H1 (cell line): ENCODE measurements at regions not wholly inside any gene's neighbourhood (a gene's known extent, or its start where the extent isn't known, plus 50 kb on each side); places are given as distances from the start of the nearest gene placed in this dataset.

ENCODE experiments used
- CTCF ChIA-PET: fragments of 300-600 bp; sonication (Branson Sonifier 250); formaldehyde crosslinking; loops from one replicate; lab custom pipeline; 2021; ENCODE audit not compliant: partially characterized antibody; lab: Charles Lee
- POLR2A ChIA-PET: fragments of 300-600 bp; sonication (Branson Sonifier 250); formaldehyde crosslinking; loops from one replicate; lab custom pipeline; 2021; ENCODE audit warnings: inconsistent platforms; ENCODE audit not compliant: partially characterized antibody; lab: Charles Lee
- DNase-seq, 2 experiments: peaks; one replicate each; pipeline versions ENCODE4 v3.0.0 to v3.0.0-alpha.2; 2010 to 2022; ENCODE audit warnings: low spot score in 2 of 2, low read depth in 1 of 2, mixed read lengths in 1 of 2
- FAIRE-seq: peaks from 2 replicates; lab custom pipeline; 2011; peaks lifted over from hg19 to GRCh38; lab: Jason Lieb, UNC
- H2AFZ ChIP-seq: 2 replicates; pipeline ENCODE4 v1.8.1; 2012; ENCODE audit warnings: low read length, inconsistent platforms
- H2AK5ac ChIP-seq: 2 replicates; pipeline ENCODE4 v1.6.1; 2013; ENCODE audit warnings: low read depth, low read length
- H2BK120ac ChIP-seq: replicated peaks from 2 replicates; pipeline ENCODE3; 2013; ENCODE audit warnings: low read depth, low read length, inconsistent platforms
- H2BK12ac ChIP-seq: 2 replicates; pipeline ENCODE4 v1.6.1; 2013; ENCODE audit warnings: low read depth, low read length
- H2BK15ac ChIP-seq: 2 replicates; pipeline ENCODE4 v1.6.1; 2013; ENCODE audit warnings: low read length
- H2BK20ac ChIP-seq: 2 replicates; pipeline ENCODE4 v1.6.1; 2013; ENCODE audit warnings: low read length
- H2BK5ac ChIP-seq: 2 replicates; pipeline ENCODE4 v1.6.1; 2013; ENCODE audit warnings: low read depth, low read length
- H3K14ac ChIP-seq: 2 replicates; pipeline ENCODE4 v1.6.1; 2013; ENCODE audit warnings: inconsistent platforms; ENCODE audit not compliant: insufficient read length
- H3K18ac ChIP-seq: 2 replicates; pipeline ENCODE4 v1.6.1; 2013; ENCODE audit warnings: low read length; ENCODE audit errors: extremely low read depth
- H3K23ac ChIP-seq: 2 replicates; pipeline ENCODE4 v1.6.1; 2013; ENCODE audit warnings: inconsistent platforms; ENCODE audit not compliant: insufficient read length
- H3K23me2 ChIP-seq: 2 replicates; pipeline ENCODE4 v1.6.1; 2013; ENCODE audit warnings: low read depth, low read length
- H3K27ac ChIP-seq: 2 replicates; pipeline ENCODE4 v1.6.1; 2011; ENCODE audit warnings: low read depth, low read length, inconsistent platforms
- H3K27me3 ChIP-seq, 4 experiments: replicated peaks in 1 of 4; 1 replicate in 1 of 4; 2 replicates in 3 of 4; pipeline versions ENCODE4 v1.6.1 to v1.8.1; 2011 to 2013; ENCODE audit warnings: low read length in 3 of 4, mild to moderate bottlenecking in 3 of 4, inconsistent platforms in 2 of 4, mixed read lengths in 2 of 4, moderate library complexity in 1 of 4; ENCODE audit not compliant: control insufficient read depth in 3 of 4, insufficient read depth in 3 of 4; ENCODE audit errors: extremely low read depth in 1 of 4
- H3K36me3 ChIP-seq, 4 experiments: 2 replicates each; pipeline versions ENCODE4 v1.6.1 to v1.8.1; 2011 to 2013; ENCODE audit warnings: mild to moderate bottlenecking in 4 of 4, low read length in 3 of 4, moderate library complexity in 2 of 4, control low read depth in 1 of 4, inconsistent platforms in 1 of 4; ENCODE audit not compliant: insufficient read depth in 4 of 4, control insufficient read depth in 2 of 4
- H3K4ac ChIP-seq: replicated peaks from 2 replicates; pipeline ENCODE3; 2013; ENCODE audit warnings: low read length, low read depth, mixed read lengths, inconsistent platforms; ENCODE audit not compliant: insufficient read length
- H3K4me1 ChIP-seq, 4 experiments: replicated peaks in 1 of 4; 1 replicate in 1 of 4; 2 replicates in 3 of 4; pipeline versions ENCODE4 v1.6.1 to v1.8.1; 2011 to 2013; ENCODE audit warnings: low read length in 3 of 4, inconsistent platforms in 2 of 4, mixed read lengths in 1 of 4; ENCODE audit not compliant: insufficient read depth in 4 of 4, control insufficient read depth in 3 of 4
- H3K4me2 ChIP-seq, 2 experiments: 2 replicates each; pipeline versions ENCODE4 v1.6.1 to v1.8.1; 2011 to 2013; ENCODE audit warnings: low read depth in 2 of 2, low read length in 2 of 2, control low read depth in 1 of 2, inconsistent platforms in 1 of 2, mild to moderate bottlenecking in 1 of 2; ENCODE audit not compliant: insufficient read depth in 1 of 2
- H3K4me3 ChIP-seq, 4 experiments: fragments of 200-600, 300-600 bp in 1 of 4; sonication (generic), shearing (Covaris generic), sonication (Bioruptor Twin) in 1 of 4; 2 replicates each; pipeline versions ENCODE4 v1.5.1 to v1.8.1; 2011 to 2016; ENCODE audit warnings: low read length in 4 of 4, low read depth in 3 of 4, control low read depth in 2 of 4, inconsistent platforms in 2 of 4, mild to moderate bottlenecking in 2 of 4, mixed read lengths in 1 of 4, moderate library complexity in 1 of 4; ENCODE audit not compliant: insufficient read depth in 2 of 4; ENCODE audit errors: extremely low read depth in 1 of 4
- H3K56ac ChIP-seq: replicated peaks from 2 replicates; pipeline ENCODE3; 2013; ENCODE audit warnings: low read depth, mild to moderate bottlenecking, mixed read lengths, low read length, inconsistent platforms; ENCODE audit not compliant: insufficient read length
- H3K79me1 ChIP-seq: 2 replicates; pipeline ENCODE4 v1.6.1; 2013; ENCODE audit warnings: low read depth, low read length, control low read depth
- H3K79me2 ChIP-seq, 2 experiments: 2 replicates each; pipeline versions ENCODE4 v1.6.1 to v1.8.1; 2012 to 2013; ENCODE audit warnings: low read length in 2 of 2, mild to moderate bottlenecking in 2 of 2, inconsistent platforms in 1 of 2; ENCODE audit not compliant: insufficient read depth in 2 of 2, control insufficient read depth in 1 of 2
- H3K9ac ChIP-seq, 4 experiments: replicated peaks in 1 of 4; 1 replicate in 1 of 4; 2 replicates in 3 of 4; pipeline versions ENCODE4 v1.6.1 to v1.8.1; 2011 to 2013; ENCODE audit warnings: low read depth in 3 of 4, low read length in 3 of 4, control low read depth in 2 of 4, mild to moderate bottlenecking in 2 of 4, moderate library complexity in 2 of 4, inconsistent platforms in 1 of 4; ENCODE audit errors: extremely low read depth in 1 of 4
- H3K9me3 ChIP-seq, 2 experiments: 2 replicates each; pipeline versions ENCODE4 v1.6.1 to v1.8.1; 2012 to 2013; ENCODE audit warnings: mild to moderate bottlenecking in 2 of 2, moderate library complexity in 2 of 2, control low read depth in 1 of 2, inconsistent platforms in 1 of 2, low read depth in 1 of 2, low read length in 1 of 2, mixed read lengths in 1 of 2; ENCODE audit not compliant: insufficient read depth in 2 of 2
- H4K20me1 ChIP-seq, 2 experiments: replicated peaks in 1 of 2; 2 replicates each; pipeline versions ENCODE3 to v1.8.1; 2011 to 2013; ENCODE audit warnings: inconsistent platforms in 2 of 2, low read length in 2 of 2, mild to moderate bottlenecking in 1 of 2; ENCODE audit not compliant: insufficient read depth in 2 of 2, control insufficient read depth in 1 of 2
- H4K5ac ChIP-seq: 2 replicates; pipeline ENCODE4 v1.6.1; 2013; ENCODE audit warnings: low read length, low read depth, mixed read lengths, inconsistent platforms; ENCODE audit not compliant: insufficient read length
- H4K8ac ChIP-seq: 2 replicates; pipeline ENCODE4 v1.8.0; 2013; ENCODE audit warnings: mild to moderate bottlenecking, moderate library complexity, low read length, inconsistent platforms; ENCODE audit not compliant: insufficient read depth; ENCODE audit errors: extremely low read depth
- H4K91ac ChIP-seq: replicated peaks from 2 replicates; pipeline ENCODE3; 2013; ENCODE audit warnings: low read length, mixed read lengths, inconsistent platforms; ENCODE audit not compliant: insufficient read length
- CREB1 ChIP-seq: IDR thresholded peaks from 2 replicates; pipeline ENCODE4 v1.6.1; 2012; ENCODE audit warnings: inconsistent platforms
- EP300 ChIP-seq, 2 experiments: IDR thresholded peaks; 1 replicate in 1 of 2; 2 replicates in 1 of 2; pipeline ENCODE4 v1.6.1; 2011 to 2012; ENCODE audit warnings: low read depth in 2 of 2, low read length in 2 of 2, mild to moderate bottlenecking in 2 of 2, borderline replicate concordance in 1 of 2, inconsistent platforms in 1 of 2, moderate library complexity in 1 of 2
- FOSL1 ChIP-seq: IDR thresholded peaks from 2 replicates; pipeline ENCODE4 v1.6.1; 2011; ENCODE audit warnings: mild to moderate bottlenecking, low read depth, low read length, moderate library complexity; ENCODE audit not compliant: insufficient read depth
- HDAC2 ChIP-seq, 2 experiments: fragments of 300-600 bp in 1 of 2; sonication (generic) in 1 of 2; IDR thresholded peaks; 2 replicates each; pipeline ENCODE4 v1.6.1; 2011 to 2012; ENCODE audit warnings: low read depth in 2 of 2, low read length in 2 of 2, mild to moderate bottlenecking in 2 of 2, moderate library complexity in 2 of 2, borderline replicate concordance in 1 of 2, inconsistent platforms in 1 of 2
- KDM5A ChIP-seq: fragments of 200-600 bp; IDR thresholded peaks from 2 replicates; pipeline ENCODE4 v1.7.1; 2012; ENCODE audit warnings: mild to moderate bottlenecking, low read length, inconsistent platforms, mixed read lengths
- POLR2A ChIP-seq, 2 experiments: IDR thresholded peaks; 1 replicate in 1 of 2; 2 replicates in 1 of 2; pipeline ENCODE4 v1.6.1; 2011; ENCODE audit warnings: low read depth in 2 of 2, low read length in 2 of 2, mild to moderate bottlenecking in 2 of 2; ENCODE audit errors: control extremely low read depth in 1 of 2
- RBBP5 ChIP-seq: IDR thresholded peaks from 2 replicates; pipeline ENCODE4 v1.7.1; 2012; ENCODE audit warnings: low read depth, mild to moderate bottlenecking, inconsistent platforms, low read length, moderate library complexity, borderline replicate concordance
- RFX5 ChIP-seq: IDR thresholded peaks from 2 replicates; pipeline ENCODE4 v1.6.1; 2011; ENCODE audit warnings: low read depth, low read length, improper control_type of control experiment, borderline replicate concordance
- SIN3A ChIP-seq, 2 experiments: IDR thresholded peaks in 1 of 2; conservative IDR thresholded peaks in 1 of 2; 2 replicates each; pipeline ENCODE4 v1.6.1; 2011 to 2012; ENCODE audit warnings: low read length in 2 of 2, improper control_type of control experiment in 1 of 2, low read depth in 1 of 2, mild to moderate bottlenecking in 1 of 2
- SP2 ChIP-seq: IDR thresholded peaks from 2 replicates; pipeline ENCODE4 v1.6.1; 2012; ENCODE audit warnings: mild to moderate bottlenecking, low read length, inconsistent platforms
- WGBS, 2 experiments: shearing (Covaris generic) in 1 of 2; methylation state at CpG; one replicate each; pipeline versions ENCODE4 v1.1.6 to v1.1.7; 2013 to 2015; ENCODE audit warnings: low lambda C conversion rate in 2 of 2, mixed read lengths in 2 of 2, inconsistent platforms in 1 of 2, low coverage in 1 of 2, missing lambda C conversion rate in 1 of 2; ENCODE audit not compliant: insufficient replicate concordance in 2 of 2, insufficient coverage in 1 of 2, insufficient read length in 1 of 2; ENCODE audit errors: extremely low coverage in 1 of 2, missing lambda C conversion rate in 1 of 2; 5-methylcytosine and 5-hydroxymethylcytosine counted together
- TF ChIP-seq, protein P1 (sequence below): IDR thresholded peaks from 2 replicates; pipeline ENCODE4 v1.6.1; 2011; ENCODE audit warnings: low read depth, mild to moderate bottlenecking, low read length; ENCODE audit not compliant: insufficient read depth
- TF ChIP-seq, protein P2 (sequence below): IDR thresholded peaks from 2 replicates; pipeline ENCODE4 v1.6.1; 2012; ENCODE audit warnings: inconsistent platforms

DNA sequence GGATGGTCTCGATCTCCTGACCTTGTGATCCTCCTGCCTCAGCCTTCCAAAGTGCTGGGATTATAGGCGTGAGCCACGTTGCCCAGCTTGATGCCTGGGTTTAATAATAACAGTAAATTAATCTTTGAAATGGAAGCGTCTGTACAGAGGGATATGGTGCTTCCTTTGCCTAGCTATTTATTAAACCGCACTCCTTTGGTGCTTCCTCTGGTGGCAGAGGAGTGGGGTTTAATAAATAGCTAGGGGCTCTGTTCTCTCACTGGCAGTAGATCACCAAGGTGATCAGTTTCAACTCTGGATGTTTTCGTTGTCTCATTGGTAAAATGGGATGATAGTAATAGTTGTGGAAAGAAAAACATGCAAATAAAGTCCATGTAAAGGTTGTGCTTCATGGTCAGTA lies 1122.5 kb upstream of the WWC1 start:
- no peak overlapping the region for H3K14ac ChIP-seq
- no peaks in the 10 kb centered on the region for H4K20me1 ChIP-seq
- no peak overlapping the region for H4K91ac ChIP-seq
- no peak overlapping the region for H2BK120ac ChIP-seq
- H3K23ac ChIP-seq: no peak overlapping the region
- no peak overlapping the region for H3K9ac ChIP-seq
- CTCF ChIA-PET: no interaction called here
- no peaks in the 10 kb centered on the region for H3K4me1 ChIP-seq
- POLR2A ChIA-PET: no interaction called here
- H4K5ac ChIP-seq: no peak overlapping the region
- H2BK12ac ChIP-seq: no peak overlapping the region
- no peaks in the 10 kb centered on the region for H3K9me3 ChIP-seq
- no peak overlapping the region for H2BK5ac ChIP-seq
- H3K79me1 ChIP-seq: no peaks in the 10 kb centered on the region
- no peaks in the 10 kb centered on the region for H3K36me3 ChIP-seq
- H3K27me3 ChIP-seq: no peaks in the 10 kb centered on the region
- H2BK20ac ChIP-seq: no peak overlapping the region
- no peak overlapping the region for H3K4me3 ChIP-seq
- H4K8ac ChIP-seq: no peak overlapping the region
- no peak overlapping the region for H2AFZ ChIP-seq
- no peak overlapping the region for H2AK5ac ChIP-seq
- no peaks in the 10 kb centered on the region; the same call in 1 of the 2 replicates for H3K23me2 ChIP-seq
- no peak overlapping the region for H3K4ac ChIP-seq
- no peak overlapping the region for H3K4me2 ChIP-seq
- no peak overlapping the region for H2BK15ac ChIP-seq
- FAIRE-seq (no peak), DNase-seq (no peak)
- no peaks in the 10 kb centered on the region for H3K79me2 ChIP-seq
- WGBS, 2 experiments: 91% methylated on average over 6 of the region's 6 CpGs; no CpG with 5 or more reads in 1 of the 2 experiments
- H3K56ac ChIP-seq: no peak overlapping the region
- H3K27ac ChIP-seq: no peak overlapping the region
- TF ChIP-seq KDM5A: no peak
- no peak for TF ChIP-seq EP300 (IDR thresholded peaks at IDR 0.05; ENCODE audit: borderline replicate concordance in 1 of 2, low read depth in 2 of 2, low read length in 2 of 2)
- TF ChIP-seq, protein P1, sequence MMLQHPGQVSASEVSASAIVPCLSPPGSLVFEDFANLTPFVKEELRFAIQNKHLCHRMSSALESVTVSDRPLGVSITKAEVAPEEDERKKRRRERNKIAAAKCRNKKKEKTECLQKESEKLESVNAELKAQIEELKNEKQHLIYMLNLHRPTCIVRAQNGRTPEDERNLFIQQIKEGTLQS: no peak
- no peak for TF ChIP-seq POLR2A (IDR thresholded peaks at IDR 0.05; ENCODE audit: control extremely low read depth in 1 of 2, low read depth in 2 of 2, low read length in 2 of 2)
- no peak for TF ChIP-seq RFX5
- TF ChIP-seq, protein P2, sequence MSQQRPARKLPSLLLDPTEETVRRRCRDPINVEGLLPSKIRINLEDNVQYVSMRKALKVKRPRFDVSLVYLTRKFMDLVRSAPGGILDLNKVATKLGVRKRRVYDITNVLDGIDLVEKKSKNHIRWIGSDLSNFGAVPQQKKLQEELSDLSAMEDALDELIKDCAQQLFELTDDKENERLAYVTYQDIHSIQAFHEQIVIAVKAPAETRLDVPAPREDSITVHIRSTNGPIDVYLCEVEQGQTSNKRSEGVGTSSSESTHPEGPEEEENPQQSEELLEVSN: no peak
- TF ChIP-seq FOSL1: no peak
- TF ChIP-seq RBBP5: no peak
- TF ChIP-seq SP2: no peak
- TF ChIP-seq SIN3A (conservative IDR thresholded peaks at IDR 0.05 in 1 of 2, IDR thresholded peaks at IDR 0.05 in 1 of 2; ENCODE audit: low read depth in 1 of 2, low read length in 2 of 2): no peak
- TF ChIP-seq HDAC2 (IDR thresholded peaks at IDR 0.05; ENCODE audit: borderline replicate concordance in 1 of 2, low read depth in 2 of 2, low read length in 2 of 2): no peak
- TF ChIP-seq CREB1: no peak
- TF ChIP-seq, all 59 proteins: peak for 0
- no peak overlapping the region for H3K18ac ChIP-seq
